Suprapubic skin (tissue), 4 donors: ENCODE measurements at regions not wholly inside any gene's neighbourhood (a gene's known extent, or its start where the extent isn't known, plus 50 kb on each side); places are given as distances from the start of the nearest gene placed in this dataset.

Experiments used
- DNase-seq, 2 donors: peaks; one replicate each; pipeline ENCODE4 v3.0.0-alpha.2; 2019; ENCODE audit warnings: low spot score in 2 of 2
- H3K27ac ChIP-seq: fragments of 200-600 bp; sonication (generic); one replicate; pipeline ENCODE4 v1.5.1; 2019
- H3K27me3 ChIP-seq: fragments of 200-600 bp; sonication (generic); one replicate; pipeline ENCODE4 v1.5.1; 2019
- H3K36me3 ChIP-seq: fragments of 200-600 bp; sonication (generic); one replicate; pipeline ENCODE4 v1.5.1; 2019
- H3K4me1 ChIP-seq: fragments of 200-600 bp; sonication (generic); one replicate; pipeline ENCODE4 v1.5.1; 2019
- H3K4me3 ChIP-seq: fragments of 200-600 bp; sonication (generic); one replicate; pipeline ENCODE4 v1.5.1; 2019; ENCODE audit warnings: mild to moderate bottlenecking
- H3K9me3 ChIP-seq: fragments of 200-600 bp; sonication (generic); one replicate; pipeline ENCODE4 v1.5.1; 2019
- EP300 ChIP-seq: sonication (generic); formaldehyde crosslinking; IDR thresholded peaks from one replicate; pipeline ENCODE4 v1.6.1; 2017; ENCODE audit warnings: antibody characterized with exemption
- POLR2A ChIP-seq, 2 donors: fragments of 450-650 bp; IDR thresholded peaks; one replicate each; pipeline ENCODE4 v1.6.1; 2017; ENCODE audit warnings: antibody characterized with exemption in 2 of 2, mild to moderate bottlenecking in 2 of 2, moderate library complexity in 2 of 2
- POLR2AphosphoS5 ChIP-seq, 3 donors: sonication (generic); formaldehyde crosslinking; IDR thresholded peaks; one replicate each; pipeline ENCODE4 v1.6.1; 2017; ENCODE audit warnings: antibody characterized with exemption in 3 of 3
- WGBS: methylation state at CpG from one replicate; pipeline ENCODE4 v1.1.5; 2018; 5-methylcytosine and 5-hydroxymethylcytosine counted together
- TF ChIP-seq, protein P1 (sequence below), 2 donors: fragments of 200-600 bp in 1 of 2; fragments of 450-650 bp in 1 of 2; sonication (generic) in 1 of 2; IDR thresholded peaks; one replicate each; pipeline ENCODE4 v1.5.1; 2016 to 2019; ENCODE audit warnings: antibody characterized with exemption in 2 of 2, mild to moderate bottlenecking in 1 of 2, moderate library complexity in 1 of 2

DNA sequence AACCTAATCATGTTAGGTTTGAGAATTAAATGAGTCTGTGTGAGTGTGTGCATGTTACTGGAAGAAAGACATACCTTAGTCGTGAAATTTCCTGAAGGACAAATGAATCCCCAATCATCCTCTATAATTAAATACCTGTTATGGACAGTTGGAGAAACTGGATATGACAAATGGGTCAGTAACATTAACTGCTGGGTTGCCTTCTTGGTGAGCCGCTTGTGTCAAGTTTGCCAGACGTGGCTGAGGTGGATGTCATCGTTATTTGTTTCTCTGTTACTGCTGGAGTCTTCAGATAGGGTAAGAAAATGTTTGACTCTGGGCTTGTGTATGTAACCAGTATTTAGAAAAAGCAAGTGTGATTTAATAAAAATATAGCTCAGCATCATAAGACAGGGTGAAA is 131.6 kb downstream of the CAND1 start:
- TF ChIP-seq POLR2A (IDR thresholded peaks at IDR 0.05): no peak
- TF ChIP-seq POLR2AphosphoS5 (IDR thresholded peaks at IDR 0.05): no peak
- TF ChIP-seq, protein P1, sequence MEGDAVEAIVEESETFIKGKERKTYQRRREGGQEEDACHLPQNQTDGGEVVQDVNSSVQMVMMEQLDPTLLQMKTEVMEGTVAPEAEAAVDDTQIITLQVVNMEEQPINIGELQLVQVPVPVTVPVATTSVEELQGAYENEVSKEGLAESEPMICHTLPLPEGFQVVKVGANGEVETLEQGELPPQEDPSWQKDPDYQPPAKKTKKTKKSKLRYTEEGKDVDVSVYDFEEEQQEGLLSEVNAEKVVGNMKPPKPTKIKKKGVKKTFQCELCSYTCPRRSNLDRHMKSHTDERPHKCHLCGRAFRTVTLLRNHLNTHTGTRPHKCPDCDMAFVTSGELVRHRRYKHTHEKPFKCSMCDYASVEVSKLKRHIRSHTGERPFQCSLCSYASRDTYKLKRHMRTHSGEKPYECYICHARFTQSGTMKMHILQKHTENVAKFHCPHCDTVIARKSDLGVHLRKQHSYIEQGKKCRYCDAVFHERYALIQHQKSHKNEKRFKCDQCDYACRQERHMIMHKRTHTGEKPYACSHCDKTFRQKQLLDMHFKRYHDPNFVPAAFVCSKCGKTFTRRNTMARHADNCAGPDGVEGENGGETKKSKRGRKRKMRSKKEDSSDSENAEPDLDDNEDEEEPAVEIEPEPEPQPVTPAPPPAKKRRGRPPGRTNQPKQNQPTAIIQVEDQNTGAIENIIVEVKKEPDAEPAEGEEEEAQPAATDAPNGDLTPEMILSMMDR (IDR thresholded peaks at IDR 0.05): no peak
- TF ChIP-seq EP300: no peak
- no peaks in the 10 kb centered on the region for H3K27me3 ChIP-seq
- no peak for DNase-seq
- H3K27ac ChIP-seq: no peak overlapping the region
- no peaks in the 10 kb centered on the region for H3K4me1 ChIP-seq
- WGBS: 91% methylated on average over 4 of the region's 4 CpGs
- no peaks in the 10 kb centered on the region for H3K36me3 ChIP-seq
- H3K9me3 ChIP-seq: no peaks in the 10 kb centered on the region
- H3K4me3 ChIP-seq: no peak overlapping the region

DNA sequence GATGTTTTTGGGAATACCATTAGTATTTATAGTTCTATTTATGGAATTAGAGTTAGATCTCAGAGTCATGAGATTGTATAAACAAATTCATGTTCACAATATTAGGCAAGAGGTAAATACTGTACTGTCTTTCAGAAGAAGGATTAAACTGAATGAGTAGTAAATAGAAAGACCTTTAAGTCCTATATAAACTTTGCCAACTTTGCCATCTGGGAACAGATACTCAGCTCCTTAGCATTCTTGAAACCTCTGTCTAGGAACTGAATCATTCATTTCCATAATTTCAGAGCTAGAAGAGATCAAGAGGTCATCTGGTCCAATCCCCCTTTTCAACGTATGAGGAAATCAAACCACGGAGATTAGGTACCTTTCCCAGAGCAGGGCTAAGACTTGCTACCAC is 141.1 kb downstream of the CAND1 start:
- 63% methylated on average over 2 of the region's 2 CpGs for WGBS
- DNase-seq: no peak
- no peak for TF ChIP-seq POLR2A (IDR thresholded peaks at IDR 0.05)
- TF ChIP-seq EP300: no peak
- TF ChIP-seq, protein P1 (IDR thresholded peaks at IDR 0.05): no peak
- no peak for TF ChIP-seq POLR2AphosphoS5 (IDR thresholded peaks at IDR 0.05)

DNA sequence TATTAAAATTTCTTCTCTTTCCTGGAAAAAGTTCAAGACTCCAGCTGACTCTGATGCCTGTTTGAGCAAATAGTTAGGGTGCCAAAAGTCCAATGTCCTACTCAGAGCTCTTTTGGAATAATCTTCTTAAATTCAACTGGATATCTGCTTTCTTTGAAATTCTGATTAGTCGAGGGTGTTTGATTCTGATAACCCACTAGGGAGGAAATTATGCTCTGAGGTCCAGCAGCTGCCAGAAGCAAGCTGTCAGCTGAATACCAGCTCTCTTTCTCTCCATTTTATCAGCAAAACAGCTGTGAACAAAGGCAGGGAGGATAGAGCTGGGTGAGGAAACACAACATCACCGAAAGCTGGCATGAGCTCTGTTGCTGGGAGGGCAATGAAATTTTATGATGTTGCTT is 141.5 kb downstream of the CAND1 start:
- H3K27me3 ChIP-seq: no peaks in the 10 kb centered on the region
- H3K27ac ChIP-seq: no peak overlapping the region
- H3K4me1 ChIP-seq: no peaks in the 10 kb centered on the region
- no peak for DNase-seq
- no peak overlapping the region for H3K4me3 ChIP-seq
- H3K9me3 ChIP-seq: no peaks in the 10 kb centered on the region
- WGBS: 27% methylated on average over 2 of the region's 2 CpGs
- no peak for TF ChIP-seq EP300
- no peak for TF ChIP-seq POLR2A (IDR thresholded peaks at IDR 0.05)
- TF ChIP-seq, protein P1 (IDR thresholded peaks at IDR 0.05): no peak
- no peak for TF ChIP-seq POLR2AphosphoS5 (IDR thresholded peaks at IDR 0.05)
- H3K36me3 ChIP-seq: no peaks in the 10 kb centered on the region

More for the DNA sequence above, 141.1 kb downstream of the CAND1 start:
- Histone ChIP-seq H3K27ac (no peak overlapping the region), H3K4me1 (no peaks in the 10 kb centered on the region), H3K4me3 (no peak overlapping the region), H3K36me3 (no peaks in the 10 kb centered on the region), H3K9me3 (no peaks in the 10 kb centered on the region), H3K27me3 (no peaks in the 10 kb centered on the region)

DNA sequence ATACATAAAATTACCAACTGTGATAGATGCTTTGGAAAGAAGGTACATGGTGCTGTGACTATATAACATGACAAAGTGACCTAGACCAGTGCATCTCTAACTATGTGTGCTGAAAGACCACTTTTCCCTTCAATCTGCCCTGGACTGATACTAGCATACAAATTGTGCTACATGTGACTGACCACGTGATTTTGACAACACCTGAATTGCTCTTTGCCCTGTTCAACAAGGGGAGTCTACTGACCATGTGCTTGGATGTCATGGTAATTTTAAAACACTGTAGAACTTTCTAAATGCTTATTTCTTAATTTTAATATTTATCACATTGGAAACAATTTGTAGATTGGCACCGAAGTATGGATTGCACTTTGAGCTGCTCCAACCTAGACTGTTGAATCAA is 142.4 kb downstream of the CAND1 start:
- H3K27me3 ChIP-seq: no peaks in the 10 kb centered on the region
- DNase-seq: no peak
- H3K9me3 ChIP-seq: no peaks in the 10 kb centered on the region
- no peak overlapping the region for H3K27ac ChIP-seq
- no peak for TF ChIP-seq POLR2AphosphoS5 (IDR thresholded peaks at IDR 0.05)
- TF ChIP-seq POLR2A (IDR thresholded peaks at IDR 0.05): no peak
- TF ChIP-seq, protein P1 (IDR thresholded peaks at IDR 0.05): no peak
- TF ChIP-seq EP300: no peak
- no peaks in the 10 kb centered on the region for H3K36me3 ChIP-seq
- H3K4me1 ChIP-seq: no peaks in the 10 kb centered on the region
- no peak overlapping the region for H3K4me3 ChIP-seq
- WGBS: 92% methylated on average over 2 of the region's 2 CpGs

DNA sequence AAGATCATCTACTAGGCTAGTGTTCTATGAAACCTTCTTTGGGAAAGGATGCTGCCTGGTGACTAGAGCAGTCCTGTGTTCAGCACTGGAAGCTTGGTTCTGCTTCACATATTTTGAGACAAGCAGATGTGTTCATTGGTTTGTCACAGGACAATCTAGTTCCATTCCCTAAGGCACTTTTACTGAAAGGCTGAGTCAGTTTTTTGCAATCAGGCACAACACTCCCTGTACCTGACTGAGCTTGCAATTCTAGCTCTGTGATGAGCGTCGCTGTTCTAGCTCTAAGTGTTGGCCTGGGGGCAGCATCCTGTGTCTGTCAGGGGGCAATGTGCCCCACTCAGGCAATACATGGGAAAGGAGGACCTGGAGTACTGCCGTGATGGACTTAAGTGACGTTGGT is 144.4 kb downstream of the CAND1 start:
- H3K4me3 ChIP-seq: no peak overlapping the region
- no peaks in the 10 kb centered on the region for H3K36me3 ChIP-seq
- no peak overlapping the region for H3K27ac ChIP-seq
- no peaks in the 10 kb centered on the region for H3K4me1 ChIP-seq
- no peaks in the 10 kb centered on the region for H3K27me3 ChIP-seq
- TF ChIP-seq, protein P1 (IDR thresholded peaks at IDR 0.05): no peak
- TF ChIP-seq POLR2A (IDR thresholded peaks at IDR 0.05) (no peak), POLR2AphosphoS5 (IDR thresholded peaks at IDR 0.05) (no peak), EP300 (no peak)
- WGBS: 36% methylated on average over 4 of the region's 4 CpGs
- DNase-seq: no peak
- no peaks in the 10 kb centered on the region for H3K9me3 ChIP-seq
